ENCODE measurements at regions not wholly inside any gene's neighbourhood (a gene's known extent, or its start where the extent isn't known, plus 50 kb on each side); places are given as distances from the start of the nearest gene placed in this dataset.

DNA sequence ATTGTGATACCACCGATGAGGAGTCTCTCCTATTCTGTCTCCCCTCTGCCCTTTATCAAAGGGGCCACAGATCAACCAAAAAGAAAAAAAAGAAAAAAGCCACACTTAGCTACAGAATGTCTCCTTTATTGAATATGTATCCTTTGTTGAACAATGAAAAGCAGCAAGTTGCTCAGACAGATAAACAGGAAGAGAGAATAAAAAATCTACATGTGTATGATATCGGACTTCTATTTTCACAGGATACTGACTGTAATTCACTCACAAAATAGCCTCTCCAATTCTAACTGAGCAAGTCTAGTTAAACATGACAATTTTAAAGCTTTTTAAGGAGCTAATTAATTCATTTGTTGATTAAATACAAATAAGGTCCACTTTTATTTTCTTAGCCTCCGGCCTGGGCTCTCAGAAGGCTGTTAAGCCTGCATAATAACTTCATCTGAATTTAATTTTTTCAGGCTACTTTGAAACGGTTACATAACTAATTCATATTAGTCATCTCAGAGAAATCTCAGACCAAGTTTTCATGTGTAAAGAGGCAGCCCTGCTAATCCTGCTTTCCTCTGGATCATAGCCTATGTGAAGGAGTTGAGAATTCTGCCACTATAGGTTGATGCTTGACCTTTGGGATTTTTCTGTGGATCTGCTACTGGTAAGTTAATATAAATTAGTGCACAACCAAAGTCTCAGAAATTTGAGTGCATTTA, 304.1 kb upstream of the NR5A2 start:
- DNase-seq, result no peak

DNA sequence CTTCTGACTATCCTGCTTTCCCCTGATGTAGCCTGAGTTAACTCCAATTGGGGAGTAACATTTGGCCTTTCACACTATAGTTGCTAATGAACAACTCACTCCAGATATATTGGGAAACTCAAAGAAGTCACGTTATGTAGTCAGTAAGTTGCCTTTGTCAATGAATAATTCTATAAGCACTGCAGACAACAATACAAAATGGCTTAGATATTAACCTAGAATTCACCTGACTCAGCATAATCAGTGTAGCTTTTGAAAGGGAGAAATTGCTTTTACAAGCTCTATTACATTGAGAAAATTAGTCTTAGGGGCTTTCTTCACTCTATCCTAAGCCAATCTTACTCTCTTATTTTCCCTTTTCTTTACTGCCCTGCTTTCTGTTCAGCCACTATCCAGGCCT, 303.5 kb upstream of the NR5A2 start:
- no peak for DNase-seq

DNA sequence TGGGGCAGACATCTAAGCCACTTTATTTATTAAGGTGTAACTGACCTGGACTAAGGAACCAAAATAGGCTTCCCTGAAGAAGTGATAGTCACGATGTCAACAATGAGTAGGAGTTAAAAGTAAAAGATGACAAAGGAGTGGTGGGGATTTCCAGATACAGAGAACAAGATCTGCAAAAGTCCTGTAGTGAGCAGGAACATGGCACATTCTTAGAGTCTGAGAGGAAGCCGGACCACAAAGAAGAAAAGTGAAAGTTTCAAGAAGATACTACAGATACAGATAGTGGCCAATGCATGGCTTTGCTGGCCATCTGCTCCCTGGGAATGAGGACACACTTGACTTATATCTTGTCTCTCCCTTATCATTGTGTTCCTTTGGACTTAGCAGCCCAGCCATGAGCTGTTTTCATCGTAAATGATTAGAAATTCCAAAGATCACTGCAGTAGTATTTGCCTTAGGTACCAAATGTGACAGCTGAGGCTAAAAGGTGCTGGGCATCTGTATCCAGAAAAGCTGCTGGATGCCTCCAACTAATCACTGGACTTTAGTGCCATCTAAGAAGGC, 302.4 kb upstream of the NR5A2 start:
- no peak for DNase-seq

DNA sequence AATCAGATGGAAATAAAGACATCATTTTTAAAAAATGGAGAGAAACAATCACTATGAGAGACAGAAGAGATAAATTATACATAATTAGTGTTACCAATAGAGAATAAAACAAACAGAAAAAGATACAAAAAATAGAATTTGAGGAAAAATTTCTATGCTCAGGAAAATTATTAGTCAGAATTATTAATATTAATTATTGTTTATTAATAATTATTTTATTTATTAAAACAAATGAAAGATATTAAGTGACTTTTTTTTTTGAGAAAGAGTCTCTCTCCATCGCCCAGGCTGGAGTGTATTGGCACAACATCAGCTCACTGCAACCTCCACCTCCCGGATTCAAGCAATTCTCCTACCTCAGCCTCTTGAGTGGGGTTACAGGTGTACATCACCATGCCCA, 299.8 kb upstream of the NR5A2 start:
- no peak for DNase-seq

DNA sequence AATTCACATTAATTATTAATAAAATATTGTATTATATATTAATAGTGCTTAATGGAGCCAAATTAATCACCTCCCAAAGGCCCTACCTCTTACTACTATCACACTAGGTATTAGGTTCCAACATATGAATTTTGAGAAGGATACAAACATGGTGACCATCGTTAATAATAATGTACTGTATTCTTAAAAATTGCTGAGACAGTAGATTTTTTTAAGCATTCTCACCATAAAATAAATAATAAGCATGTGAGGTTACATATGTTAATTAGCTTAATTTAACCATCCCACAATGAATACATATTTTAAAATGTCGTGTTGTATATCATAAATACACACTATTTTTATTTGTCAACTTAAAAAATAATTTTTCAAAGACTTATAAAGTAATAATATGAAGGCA, 299.2 kb upstream of the NR5A2 start:
- DNase-seq, result no peak

DNA sequence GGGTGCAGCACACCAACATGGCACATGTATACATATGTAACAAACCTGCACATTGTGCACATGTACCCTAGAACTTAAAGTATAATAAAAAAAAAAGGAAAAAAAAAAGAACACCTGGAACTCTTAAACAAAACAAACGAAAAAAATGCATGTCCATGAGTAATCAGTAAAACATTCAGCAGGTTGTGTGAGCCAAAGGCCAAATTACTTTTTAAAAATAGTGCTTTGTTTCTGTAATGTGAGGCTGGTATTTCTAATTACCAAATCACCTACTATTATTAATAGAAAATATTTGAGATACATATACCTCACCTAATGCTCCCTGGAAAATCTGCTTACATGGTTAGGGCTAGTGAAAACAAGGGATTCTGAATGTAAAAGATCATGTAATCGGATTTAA, 294.4 kb upstream of the NR5A2 start:
- no peak for DNase-seq

DNA sequence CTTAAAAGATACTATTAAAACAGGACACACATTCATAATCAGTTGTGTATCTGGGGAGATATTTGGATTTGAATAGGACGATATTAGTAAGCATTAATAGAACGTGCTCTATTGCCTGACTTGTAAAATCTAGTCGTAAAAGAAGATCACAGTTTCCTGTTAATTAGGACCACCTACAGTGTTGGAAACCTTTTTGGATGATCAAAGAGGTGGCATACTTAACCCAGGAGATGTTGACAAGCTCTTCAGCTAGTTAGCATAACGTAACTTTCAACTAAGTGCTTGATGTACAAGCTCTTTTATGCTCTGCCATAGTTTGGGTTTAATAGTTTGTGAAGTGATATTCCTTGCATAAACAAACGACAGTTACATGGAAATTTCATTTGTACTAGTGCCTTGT, 293.3 kb upstream of the NR5A2 start:
- no peak for DNase-seq

DNA sequence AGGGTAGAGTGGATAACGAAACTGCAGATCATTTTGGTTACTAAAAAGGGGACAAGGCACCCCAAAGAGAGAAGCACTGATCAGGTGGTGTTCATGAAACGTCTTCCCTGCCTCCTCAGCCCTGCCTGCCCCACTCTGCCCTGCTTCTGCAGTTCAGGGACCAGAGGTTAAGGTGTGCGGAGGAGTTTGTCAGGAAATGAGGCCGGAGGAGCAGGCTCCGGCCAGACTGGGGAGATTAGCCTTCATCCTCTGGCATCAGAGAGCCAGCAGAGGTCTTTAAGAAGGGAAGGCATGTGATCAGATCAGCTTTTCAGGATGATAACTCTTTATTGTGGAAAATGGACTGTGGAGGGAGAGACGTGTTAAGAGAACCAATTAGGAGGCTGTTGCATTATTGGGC, 291.9 kb upstream of the NR5A2 start:
- DNase-seq, result no peak

DNA sequence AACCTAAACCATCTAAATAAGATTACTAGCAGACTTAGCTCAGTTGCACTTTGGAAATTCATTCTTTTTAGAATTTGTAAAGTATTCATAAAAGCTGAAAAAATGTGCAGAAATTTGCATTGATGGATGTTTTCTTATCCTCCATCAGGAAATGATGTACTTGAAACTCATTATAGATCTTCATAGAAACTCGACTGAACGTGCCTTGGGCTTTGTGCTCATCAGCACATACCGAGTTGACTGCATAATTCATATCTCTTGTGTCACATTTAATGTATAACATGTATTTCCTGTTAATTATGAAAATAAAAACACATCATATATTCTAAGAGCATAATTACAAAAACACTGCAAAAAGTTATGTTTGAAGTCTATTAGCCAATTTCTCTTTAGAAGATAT, 290.9 kb upstream of the NR5A2 start:
- DNase-seq, result no peak

DNA sequence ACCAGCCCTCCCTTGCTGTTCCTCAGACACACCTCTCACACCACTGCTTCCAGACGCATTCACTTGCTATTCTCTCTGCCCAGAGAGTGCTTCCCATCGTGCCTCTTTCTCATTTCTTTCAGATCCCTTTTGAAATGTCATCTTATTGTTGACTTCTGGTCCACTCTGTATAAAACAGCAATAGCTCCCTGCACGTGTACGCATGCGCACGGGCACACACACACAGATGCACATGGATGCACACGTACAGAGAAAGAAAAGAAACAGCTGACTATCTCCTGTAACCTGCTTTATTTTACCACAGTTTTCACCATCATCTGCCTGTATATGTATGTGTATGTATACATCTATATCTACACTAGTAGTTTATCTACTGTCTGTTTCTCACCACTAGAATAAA, 285.9 kb upstream of the NR5A2 start:
- no peak for DNase-seq

DNA sequence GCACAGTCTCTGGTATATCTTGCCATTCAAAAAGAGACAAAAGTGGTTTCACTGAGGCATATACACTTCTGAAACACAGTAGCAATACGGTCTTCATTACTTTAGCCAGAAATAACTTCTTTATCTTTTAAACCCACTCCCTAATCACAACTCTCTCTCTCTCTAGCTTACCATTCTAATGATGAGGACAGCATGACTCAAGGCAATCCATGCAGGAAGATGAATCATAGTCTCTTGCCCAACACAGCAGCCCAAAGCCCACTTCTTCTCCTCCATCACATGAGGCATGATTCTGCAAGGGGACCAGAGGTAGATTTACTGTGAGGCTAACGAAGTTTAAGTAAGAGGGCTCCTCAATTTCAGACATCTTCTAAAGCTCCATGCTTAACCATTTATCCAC, 285.0 kb upstream of the NR5A2 start:
- DNase-seq, result no peak

DNA sequence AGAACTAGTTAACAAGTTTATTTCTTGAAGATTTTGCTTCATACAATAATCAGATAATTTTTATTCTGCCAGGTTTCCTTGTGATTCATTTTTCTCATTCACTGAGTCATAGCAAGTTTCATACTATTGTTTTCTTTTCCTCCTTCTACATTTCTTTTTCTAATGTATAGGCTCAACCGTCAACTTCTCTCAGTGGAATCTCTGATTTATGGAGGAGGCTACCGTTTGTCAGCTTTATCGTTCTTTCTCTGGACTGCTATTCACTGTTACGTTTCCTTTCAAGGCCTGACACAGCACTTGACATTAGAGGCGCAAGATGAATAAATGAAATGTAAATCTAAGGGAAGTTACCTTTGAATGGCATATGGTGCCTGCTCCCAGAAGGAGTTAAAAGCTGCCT, 284.3 kb upstream of the NR5A2 start:
- no peak for DNase-seq

DNA sequence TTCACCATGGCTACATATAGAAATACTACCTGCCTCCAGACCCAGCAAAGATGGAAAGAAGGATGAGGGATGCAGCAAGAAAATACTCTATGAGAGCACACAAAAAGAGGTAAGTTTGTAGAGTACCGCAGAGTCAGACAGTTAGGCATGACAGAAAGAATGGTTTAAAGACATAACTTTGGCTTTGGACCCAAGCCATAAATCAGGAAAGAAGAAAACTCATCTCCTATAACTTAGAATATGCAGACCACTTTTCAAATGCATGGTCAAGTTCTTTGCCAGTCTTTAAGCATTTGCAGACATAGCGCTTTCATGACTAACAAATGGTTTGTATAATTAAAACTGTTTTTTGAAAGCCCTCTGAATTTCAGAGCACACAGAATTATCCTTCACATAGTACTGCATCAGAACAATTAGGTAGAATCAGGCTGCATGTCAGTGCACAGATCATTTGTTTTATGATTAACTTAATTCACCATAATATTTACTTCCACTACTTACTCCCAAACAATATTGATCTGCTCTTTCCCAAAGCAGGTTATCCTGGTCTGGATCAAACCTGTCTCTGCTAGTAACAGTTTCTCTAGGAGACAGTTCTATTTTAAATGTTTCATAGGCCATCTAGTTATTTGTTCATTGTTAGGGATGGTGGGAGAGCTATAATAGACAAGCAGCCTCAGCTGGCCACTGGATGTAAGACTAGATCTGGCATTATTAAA, 280.7 kb upstream of the NR5A2 start:
- DNase-seq, result no peak

DNA sequence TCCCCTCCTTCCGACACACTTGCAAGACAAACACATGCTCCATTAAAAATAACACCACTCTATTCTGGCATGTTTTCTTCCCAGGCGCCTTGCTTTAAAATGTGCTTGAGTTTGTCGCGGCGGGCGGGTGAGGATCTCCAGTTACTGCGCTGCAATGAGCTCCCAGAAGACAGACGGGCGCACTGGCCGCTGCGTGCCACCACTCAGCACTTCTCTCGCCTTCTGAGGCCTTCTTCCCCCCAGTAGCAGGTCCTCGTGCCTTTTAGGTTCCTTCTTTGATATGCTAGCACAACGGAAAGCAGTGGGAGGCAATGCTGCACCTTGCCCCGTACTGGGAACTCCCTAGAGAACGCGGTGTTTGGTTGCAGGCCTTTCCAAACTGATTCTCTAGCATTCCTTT, 279.5 kb upstream of the NR5A2 start:
- no peak for DNase-seq

DNA sequence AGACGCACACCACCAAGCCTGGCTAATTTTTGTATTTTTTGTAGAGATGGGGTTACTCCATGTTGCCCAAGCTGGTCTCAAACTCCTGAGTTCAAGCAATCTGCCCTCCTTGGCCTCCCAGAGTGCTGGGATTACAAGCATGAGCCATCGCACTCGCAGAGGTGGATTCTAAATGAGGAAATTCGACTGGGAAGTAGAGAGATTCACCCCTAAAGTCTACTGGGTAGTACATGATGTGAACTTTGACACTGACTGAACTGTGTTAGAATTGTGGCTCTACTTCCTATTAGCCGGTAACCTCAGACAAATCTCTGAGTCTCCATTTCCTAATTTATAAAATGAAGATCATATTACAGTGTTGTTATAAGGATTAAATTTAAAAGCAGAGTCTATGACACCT, 276.0 kb upstream of the NR5A2 start:
- DNase-seq, result no peak

DNA sequence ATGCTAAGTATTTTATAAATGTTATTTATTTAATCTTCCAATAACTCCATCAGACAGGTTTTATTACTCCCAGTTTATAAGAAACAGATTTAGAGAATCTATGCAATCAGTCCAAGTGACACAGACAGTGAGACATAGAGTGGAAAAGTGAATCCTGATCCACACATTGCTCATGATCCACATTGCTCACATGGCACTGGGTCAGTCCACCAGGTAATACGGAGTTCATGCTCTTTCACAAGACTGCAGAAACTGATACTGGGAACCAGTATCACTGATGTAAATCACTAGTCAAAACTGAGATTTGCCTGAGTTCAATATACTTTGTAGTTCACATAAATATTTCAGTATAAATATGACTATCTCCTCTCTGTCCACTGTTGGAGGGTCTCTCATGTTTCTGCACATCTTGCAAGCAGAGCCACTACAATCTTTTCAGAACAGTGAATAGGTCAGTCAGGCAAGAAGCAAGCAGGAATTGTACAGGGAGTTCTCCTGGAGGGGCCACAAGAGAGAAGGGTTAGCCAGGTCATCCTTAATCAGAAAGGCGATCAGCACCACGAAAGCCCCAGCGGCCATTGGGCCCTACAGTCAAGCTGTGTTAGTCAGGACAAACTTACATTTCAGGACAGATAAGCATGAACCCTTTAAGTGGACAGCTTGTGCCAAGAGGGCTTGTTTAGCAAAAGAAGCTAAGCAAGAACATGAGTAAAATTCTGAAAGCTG, 275.4 kb upstream of the NR5A2 start:
- DNase-seq, result no peak

DNA sequence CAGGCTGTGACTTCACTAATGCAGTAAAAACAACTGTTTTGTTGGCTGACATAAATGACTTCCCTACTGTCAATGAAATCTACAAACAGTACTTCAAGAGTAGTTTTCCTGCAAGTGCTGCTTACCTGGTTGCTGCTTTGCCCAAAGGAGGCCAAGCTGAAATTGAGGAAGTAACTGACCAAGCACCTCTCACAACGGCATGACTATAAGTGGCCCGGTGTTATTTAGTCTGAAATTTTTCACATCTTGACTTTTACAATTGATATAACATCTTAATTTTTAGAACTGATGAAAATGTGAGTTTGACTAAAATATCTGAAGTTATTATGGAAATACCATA, 274.9 kb upstream of the NR5A2 start:
- DNase-seq, result no peak

DNA sequence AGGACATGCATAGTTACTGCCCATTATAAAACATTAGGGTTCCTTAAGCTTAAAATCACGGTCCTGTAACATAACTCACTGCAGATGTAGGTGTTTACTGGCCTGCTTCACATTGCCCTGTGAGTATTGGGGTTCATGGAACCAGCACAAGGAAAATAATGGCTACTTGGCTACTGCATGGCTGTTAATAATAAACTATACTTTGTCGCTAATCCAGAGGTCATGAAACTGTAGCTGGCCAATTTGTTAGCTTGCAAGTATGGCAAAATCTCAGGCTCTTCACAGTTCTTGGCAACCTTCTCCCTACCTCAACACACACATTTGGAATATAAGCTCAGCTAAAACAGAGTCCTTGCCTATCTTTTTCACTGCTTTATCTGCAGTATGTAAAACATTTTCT, 274.0 kb upstream of the NR5A2 start:
- DNase-seq, result no peak

DNA sequence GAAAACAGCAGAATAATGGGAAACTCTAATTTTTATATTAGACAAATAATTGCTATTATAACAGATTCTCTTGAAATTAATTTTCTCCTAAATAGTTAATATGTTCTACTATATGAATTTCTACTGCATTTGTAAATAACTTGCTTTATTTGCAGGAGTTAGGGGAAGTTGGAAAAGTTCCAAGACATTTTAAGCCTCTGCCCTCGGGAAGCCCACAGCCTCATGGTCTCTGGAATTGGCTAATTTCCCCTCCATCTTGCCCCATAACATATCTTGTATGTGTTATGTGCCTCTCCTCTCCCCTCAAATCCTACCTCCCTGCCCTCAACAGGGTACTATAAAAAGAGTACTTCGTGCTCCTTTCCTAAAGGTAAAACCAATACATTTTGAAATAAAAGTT, 271.4 kb upstream of the NR5A2 start:
- no peak for DNase-seq

DNA sequence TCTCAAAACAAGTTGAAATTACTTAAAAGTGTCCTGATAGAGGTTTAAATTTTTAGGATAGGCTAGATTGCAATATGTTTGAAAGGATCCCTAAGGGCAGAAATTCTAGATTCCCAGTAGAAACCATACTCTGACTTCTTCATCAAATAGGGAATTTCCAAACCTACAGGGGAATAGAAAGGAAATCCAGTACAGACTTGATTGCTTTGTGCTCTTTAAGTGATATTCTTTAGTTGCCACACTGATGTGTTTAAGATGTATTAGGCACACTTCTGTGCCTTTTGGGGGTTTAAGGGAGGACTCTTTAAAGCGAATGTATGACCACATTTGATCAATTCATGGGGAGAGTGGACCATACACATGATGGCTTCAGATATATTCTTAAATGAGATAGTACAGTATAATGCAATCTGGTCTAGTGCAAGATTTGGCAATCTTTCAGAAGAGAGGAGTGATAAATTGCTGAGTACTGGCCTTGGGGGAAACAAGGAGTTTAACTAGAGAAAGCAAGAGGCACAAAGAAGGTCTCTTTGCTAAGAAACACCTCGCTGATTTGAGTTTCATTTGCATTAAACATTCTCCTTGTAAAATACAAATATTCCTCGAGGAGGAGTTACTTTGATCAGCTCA, 268.8 kb upstream of the NR5A2 start:
- DNase-seq, result no peak

DNA sequence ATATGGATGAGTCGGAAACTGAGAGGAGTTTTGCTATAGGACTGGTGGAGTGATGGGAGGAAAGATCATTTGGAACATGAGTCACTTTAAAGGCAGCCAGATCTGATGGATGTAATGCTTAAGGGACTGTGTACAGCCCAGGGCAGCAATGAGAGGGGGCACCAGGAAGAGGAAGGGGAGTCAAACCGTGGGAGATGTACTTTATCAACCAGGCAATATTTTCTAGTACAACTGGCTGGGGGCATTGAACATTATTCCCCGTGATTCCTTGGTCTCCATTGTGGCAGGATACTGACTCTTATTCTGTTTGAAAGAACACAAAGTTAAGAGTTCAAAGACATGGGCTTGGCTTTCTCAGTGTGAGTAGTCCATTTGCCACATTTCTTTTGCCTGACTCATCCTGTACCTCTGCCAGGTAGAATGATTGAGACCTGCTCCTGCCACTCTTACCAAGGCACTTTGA, 268.2 kb upstream of the NR5A2 start:
- DNase-seq, result no peak

DNA sequence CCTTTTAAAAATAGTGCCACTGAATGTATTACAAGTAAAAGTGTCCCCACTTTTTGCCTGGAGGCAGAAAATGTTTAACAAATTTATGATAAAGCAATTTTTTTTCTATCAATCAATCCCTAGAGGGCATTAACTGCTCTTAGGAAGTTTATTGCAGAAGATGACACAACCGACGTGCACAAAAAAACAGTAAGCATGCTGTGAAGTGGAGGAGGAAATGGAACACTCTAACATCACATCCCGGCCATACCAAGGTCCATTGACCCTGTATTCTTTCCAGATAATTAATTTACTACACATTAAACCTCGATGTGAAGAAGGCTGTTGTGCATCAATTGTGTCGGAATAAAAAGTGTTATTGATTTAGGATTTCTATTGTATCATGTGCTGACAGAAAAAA, 264.9 kb upstream of the NR5A2 start:
- DNase-seq, result no peak

DNA sequence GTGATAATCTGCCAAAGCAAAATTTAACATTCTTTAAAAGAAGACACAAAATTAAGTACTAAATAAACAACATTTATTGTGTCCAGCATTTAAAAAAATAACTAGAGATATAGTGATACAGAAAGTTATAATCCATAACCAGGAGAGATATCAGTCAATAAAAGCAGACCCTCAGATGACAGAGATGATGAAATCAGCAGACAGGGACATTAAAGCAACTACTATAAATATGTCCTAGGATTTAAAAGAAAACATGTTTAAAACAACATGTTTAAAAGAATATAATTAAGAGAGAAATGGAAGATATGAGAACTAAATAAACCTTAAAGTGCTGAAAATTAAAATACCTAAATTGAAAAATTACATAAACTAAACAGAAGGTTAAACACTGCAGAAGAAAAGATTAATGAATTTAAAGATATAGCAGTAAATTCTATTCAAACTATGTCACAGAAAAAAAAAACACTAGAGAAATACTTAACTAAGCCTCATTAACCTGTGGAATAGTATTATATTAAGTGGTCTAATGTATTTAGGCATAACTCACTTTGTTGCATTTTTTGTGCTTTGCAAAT, 261.2 kb upstream of the NR5A2 start:
- no peak for DNase-seq

Measured in effector CD8-positive, alpha-beta T cell (primary cell).